ENCODE measurements at regions not wholly inside any gene's neighbourhood (a gene's known extent, or its start where the extent isn't known, plus 50 kb on each side); places are given as distances from the start of the nearest gene placed in this dataset.

DNA sequence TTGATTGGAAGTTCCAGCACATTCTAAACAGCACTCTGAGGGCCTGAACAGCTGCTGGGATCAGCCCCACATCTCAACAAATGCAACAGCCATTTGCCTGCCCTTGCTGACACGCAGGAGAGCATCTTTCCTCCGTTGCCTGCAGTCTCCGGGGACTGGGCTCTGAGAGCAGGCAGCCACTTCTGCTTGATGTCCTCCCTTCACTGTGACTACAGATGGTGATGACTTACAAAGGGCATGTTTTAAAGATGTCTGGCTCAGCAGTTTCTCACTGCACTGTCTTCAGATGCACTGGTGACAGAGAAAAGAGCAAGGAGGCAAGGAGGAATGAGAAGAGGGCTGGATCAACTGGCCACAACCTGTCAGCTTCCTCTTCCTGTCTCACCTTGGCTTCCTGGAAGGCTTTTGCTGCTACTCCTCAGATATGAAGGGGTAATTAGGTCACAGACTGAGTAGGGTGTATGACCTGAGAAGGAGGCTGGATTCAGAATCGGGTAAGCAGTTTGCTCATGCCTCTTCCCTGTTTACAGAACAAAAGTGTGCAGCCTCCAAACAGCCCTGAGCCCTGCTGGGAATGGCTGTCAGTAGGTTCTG is 143.5 kb upstream of the GHITM start:
- Histone ChIP-seq H3K27me3 (ENCODE audit: low read length) (no peaks in the 10 kb centered on the region), H3K36me3 (ENCODE audit: low read length) (no peaks in the 10 kb centered on the region), H4K20me1 (ENCODE audit: low read depth, low read length) (no peaks in the 10 kb centered on the region), H3K9ac (ENCODE audit: low read length) (no peak overlapping the region), H2AFZ (ENCODE audit: low read depth, low read length, severe bottlenecking) (no peak overlapping the region), H3K4me3 (ENCODE audit: insufficient read depth, low read length, poor library complexity, severe bottlenecking) (no peak overlapping the region), H3F3A (ENCODE audit: insufficient read depth) (no peaks in the 10 kb centered on the region), H3K79me2 (ENCODE audit: insufficient read depth, low read length) (no peaks in the 10 kb centered on the region), H3K4me2 (ENCODE audit: low read depth, low read length, poor library complexity, severe bottlenecking) (no peak overlapping the region), H3K9me3 (ENCODE audit: insufficient read depth, low read length) (no peaks in the 10 kb centered on the region), H3K9me2 (replicated peaks; ENCODE audit: insufficient read depth, low read length) (no peaks in the 10 kb centered on the region), H3K27ac (ENCODE audit: low read depth, low read length) (no peak overlapping the region)
- TF ChIP-seq CTCF (IDR thresholded peaks at IDR 0.05; ENCODE audit: insufficient read depth, low read length, poor library complexity, severe bottlenecking) (no peak), EZH2phosphoT487 (conservative IDR thresholded peaks at IDR 0.05; ENCODE audit: low read length) (no peak)

DNA sequence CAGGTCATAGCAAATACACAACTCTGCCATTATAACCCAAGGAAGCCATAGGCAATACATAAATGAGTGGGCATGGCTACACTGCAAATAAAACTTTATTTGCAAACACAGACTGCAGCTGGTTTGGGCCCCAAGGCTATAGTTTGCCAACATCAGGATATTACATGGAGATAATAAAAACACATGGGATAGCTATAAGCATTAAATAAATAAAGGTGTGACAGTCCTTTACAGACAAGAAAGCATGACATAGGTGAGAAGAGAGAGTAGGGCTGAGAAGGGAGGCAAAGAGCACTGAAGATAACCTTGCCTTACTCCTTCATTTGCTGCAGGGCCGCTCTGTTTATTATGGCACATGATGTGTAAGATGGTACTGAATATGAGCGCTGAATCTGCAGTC is 135.1 kb upstream of the GHITM start:
- Histone ChIP-seq H3K4me2 (ENCODE audit: low read depth, low read length, poor library complexity, severe bottlenecking) (no peak overlapping the region), H3K9me2 (replicated peaks; ENCODE audit: insufficient read depth, low read length) (no peaks in the 10 kb centered on the region), H3K27me3 (ENCODE audit: low read length) (no peaks in the 10 kb centered on the region), H3K36me3 (ENCODE audit: low read length) (no peaks in the 10 kb centered on the region), H3K79me2 (ENCODE audit: insufficient read depth, low read length) (no peaks in the 10 kb centered on the region), H2AFZ (ENCODE audit: low read depth, low read length, severe bottlenecking) (no peak overlapping the region), H3K4me3 (ENCODE audit: insufficient read depth, low read length, poor library complexity, severe bottlenecking) (no peak overlapping the region), H4K20me1 (ENCODE audit: low read depth, low read length) (no peaks in the 10 kb centered on the region), H3K27ac (ENCODE audit: low read depth, low read length) (no peak overlapping the region), H3K9ac (ENCODE audit: low read length) (no peak overlapping the region), H3F3A (ENCODE audit: insufficient read depth) (no peaks in the 10 kb centered on the region), H3K9me3 (ENCODE audit: insufficient read depth, low read length) (no peaks in the 10 kb centered on the region)
- TF ChIP-seq CTCF (IDR thresholded peaks at IDR 0.05; ENCODE audit: insufficient read depth, low read length, poor library complexity, severe bottlenecking) (no peak), EZH2phosphoT487 (conservative IDR thresholded peaks at IDR 0.05; ENCODE audit: low read length) (no peak)

DNA sequence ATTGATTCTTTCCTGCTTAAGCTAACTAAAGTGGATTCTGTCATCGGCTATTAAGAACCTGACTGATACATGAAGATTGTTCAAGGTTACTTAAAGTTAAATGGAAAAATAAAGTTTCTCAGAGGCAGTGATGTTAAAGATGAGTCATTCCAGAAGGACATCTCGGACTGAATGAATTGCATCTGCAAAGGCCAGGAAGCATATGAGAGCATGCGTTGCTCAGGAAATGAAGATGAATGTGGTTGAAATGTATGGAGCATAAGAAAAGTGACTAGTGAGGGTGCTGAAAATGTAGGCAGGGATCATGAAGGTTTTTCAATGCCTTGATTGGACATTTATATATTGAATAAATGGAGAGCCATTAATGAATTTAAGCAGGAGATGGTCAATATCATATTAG is 133.9 kb upstream of the GHITM start:
- Histone ChIP-seq H4K20me1 (ENCODE audit: low read depth, low read length) (no peaks in the 10 kb centered on the region), H3K4me2 (ENCODE audit: low read depth, low read length, poor library complexity, severe bottlenecking) (no peak overlapping the region), H3K36me3 (ENCODE audit: low read length) (no peaks in the 10 kb centered on the region), H3K79me2 (ENCODE audit: insufficient read depth, low read length) (no peaks in the 10 kb centered on the region), H3K4me3 (ENCODE audit: insufficient read depth, low read length, poor library complexity, severe bottlenecking) (no peak overlapping the region), H3K9me3 (ENCODE audit: insufficient read depth, low read length) (no peaks in the 10 kb centered on the region), H3K27me3 (ENCODE audit: low read length) (no peaks in the 10 kb centered on the region), H3K9me2 (replicated peaks; ENCODE audit: insufficient read depth, low read length) (no peaks in the 10 kb centered on the region), H3K27ac (ENCODE audit: low read depth, low read length) (no peak overlapping the region), H3F3A (ENCODE audit: insufficient read depth) (no peaks in the 10 kb centered on the region), H3K9ac (ENCODE audit: low read length) (no peak overlapping the region), H2AFZ (ENCODE audit: low read depth, low read length, severe bottlenecking) (no peak overlapping the region)
- TF ChIP-seq EZH2phosphoT487 (conservative IDR thresholded peaks at IDR 0.05; ENCODE audit: low read length) (no peak), CTCF (IDR thresholded peaks at IDR 0.05; ENCODE audit: insufficient read depth, low read length, poor library complexity, severe bottlenecking) (no peak)

Measured in SU-DHL-6 (cell line).